ENCODE measurements at regions not wholly inside any gene's neighbourhood (a gene's known extent, or its start where the extent isn't known, plus 50 kb on each side); places are given as distances from the start of the nearest gene placed in this dataset.
"Not testable (repeated sequence)": the region's sequence is repeated elsewhere in the genome, so short reads cannot be mapped to it uniquely, and the experiment has no call there.

DNA sequence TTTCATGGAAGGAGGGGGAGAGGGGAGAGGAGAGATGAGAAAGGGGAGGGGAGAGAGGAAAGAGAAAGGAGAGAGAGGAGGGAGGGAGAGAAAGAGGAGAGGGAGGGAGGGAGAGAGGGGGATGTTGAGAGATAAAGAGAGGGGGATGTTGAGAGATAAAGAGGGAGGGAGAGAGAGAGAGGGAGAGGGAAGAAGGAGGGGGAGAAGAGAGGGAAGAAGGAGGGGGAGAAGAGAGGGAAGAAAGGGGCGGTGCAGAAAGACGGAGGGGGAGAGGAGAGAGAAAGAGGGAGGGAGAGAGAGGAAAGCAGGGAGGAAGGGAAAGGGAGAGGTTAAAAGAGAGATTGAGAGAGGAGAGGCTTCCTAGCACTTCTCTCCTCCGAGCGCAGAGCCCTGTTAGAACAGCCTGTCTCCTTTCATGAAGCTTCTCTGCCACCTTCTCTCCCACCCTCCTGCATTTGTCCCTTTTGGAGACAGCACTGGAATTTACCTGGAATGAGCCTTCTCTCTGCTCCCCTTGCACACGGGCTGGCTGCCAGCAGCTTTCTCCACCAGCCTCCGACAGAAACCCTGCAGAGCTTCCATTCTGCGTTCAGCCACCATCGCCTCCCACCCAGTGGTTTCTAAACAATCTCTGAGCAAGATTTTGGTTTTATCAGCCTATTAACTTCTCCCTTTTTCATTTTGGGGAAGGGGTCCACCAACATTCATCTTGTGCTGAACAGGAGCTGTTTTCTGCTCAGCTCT, 74.0 kb upstream of the CARD11 start:
- Histone ChIP-seq H3K4me2 (0 out of 3 replicates have a peak overlapping the region, but pooled peaks have one; percentile 28), H3K4me1 (no peaks in the 10 kb centered on the region), H3K4me3 (no peak overlapping the region), H3K27ac (no peak overlapping the region), H3K9me3 (peaks cover 13% of the 10 kb centered on the region; the same call in 2 of the 3 replicates)
- CTCF ChIA-PET = interaction anchor here (1.0 kb wide), 1 partner anchor 12 kb away, joined by 5 read pairs; no protein-coding TSS in a partner anchor
- POLR2A ChIA-PET = no interaction called here
- TF ChIP-seq, protein P1, sequence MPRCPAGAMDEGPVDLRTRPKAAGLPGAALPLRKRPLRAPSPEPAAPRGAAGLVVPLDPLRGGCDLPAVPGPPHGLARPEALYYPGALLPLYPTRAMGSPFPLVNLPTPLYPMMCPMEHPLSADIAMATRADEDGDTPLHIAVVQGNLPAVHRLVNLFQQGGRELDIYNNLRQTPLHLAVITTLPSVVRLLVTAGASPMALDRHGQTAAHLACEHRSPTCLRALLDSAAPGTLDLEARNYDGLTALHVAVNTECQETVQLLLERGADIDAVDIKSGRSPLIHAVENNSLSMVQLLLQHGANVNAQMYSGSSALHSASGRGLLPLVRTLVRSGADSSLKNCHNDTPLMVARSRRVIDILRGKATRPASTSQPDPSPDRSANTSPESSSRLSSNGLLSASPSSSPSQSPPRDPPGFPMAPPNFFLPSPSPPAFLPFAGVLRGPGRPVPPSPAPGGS (IDR thresholded peaks at IDR 0.05) = no peak
- TF ChIP-seq, protein P2, sequence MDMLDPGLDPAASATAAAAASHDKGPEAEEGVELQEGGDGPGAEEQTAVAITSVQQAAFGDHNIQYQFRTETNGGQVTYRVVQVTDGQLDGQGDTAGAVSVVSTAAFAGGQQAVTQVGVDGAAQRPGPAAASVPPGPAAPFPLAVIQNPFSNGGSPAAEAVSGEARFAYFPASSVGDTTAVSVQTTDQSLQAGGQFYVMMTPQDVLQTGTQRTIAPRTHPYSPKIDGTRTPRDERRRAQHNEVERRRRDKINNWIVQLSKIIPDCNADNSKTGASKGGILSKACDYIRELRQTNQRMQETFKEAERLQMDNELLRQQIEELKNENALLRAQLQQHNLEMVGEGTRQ (IDR thresholded peaks at IDR 0.05) = no peak
- TF ChIP-seq JUNB (IDR thresholded peaks at IDR 0.05) = no peak
- no peak for TF ChIP-seq FOSL2 (IDR thresholded peaks at IDR 0.05)
- TF ChIP-seq FOSL2 (CRISPR knock-in tag; IDR thresholded peaks at IDR 0.05) = no peak
- TF ChIP-seq, protein P3, sequence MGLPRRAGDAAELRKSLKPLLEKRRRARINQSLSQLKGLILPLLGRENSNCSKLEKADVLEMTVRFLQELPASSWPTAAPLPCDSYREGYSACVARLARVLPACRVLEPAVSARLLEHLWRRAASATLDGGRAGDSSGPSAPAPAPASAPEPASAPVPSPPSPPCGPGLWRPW (IDR thresholded peaks at IDR 0.05) = no peak
- TF ChIP-seq SREBF2 (IDR thresholded peaks at IDR 0.05) = no peak
- TF ChIP-seq, protein P4, sequence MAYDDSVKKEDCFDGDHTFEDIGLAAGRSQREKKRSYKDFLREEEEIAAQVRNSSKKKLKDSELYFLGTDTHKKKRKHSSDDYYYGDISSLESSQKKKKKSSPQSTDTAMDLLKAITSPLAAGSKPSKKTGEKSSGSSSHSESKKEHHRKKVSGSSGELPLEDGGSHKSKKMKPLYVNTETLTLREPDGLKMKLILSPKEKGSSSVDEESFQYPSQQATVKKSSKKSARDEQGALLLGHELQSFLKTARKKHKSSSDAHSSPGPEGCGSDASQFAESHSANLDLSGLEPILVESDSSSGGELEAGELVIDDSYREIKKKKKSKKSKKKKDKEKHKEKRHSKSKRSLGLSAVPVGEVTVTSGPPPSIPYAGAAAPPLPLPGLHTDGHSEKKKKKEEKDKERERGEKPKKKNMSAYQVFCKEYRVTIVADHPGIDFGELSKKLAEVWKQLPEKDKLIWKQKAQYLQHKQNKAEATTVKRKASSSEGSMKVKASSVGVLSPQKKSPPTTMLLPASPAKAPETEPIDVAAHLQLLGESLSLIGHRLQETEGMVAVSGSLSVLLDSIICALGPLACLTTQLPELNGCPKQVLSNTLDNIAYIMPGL (CRISPR knock-in tag; IDR thresholded peaks at IDR 0.05; ENCODE audit: borderline replicate concordance) = no peak
- no peak for TF ChIP-seq CBX2 (IDR thresholded peaks at IDR 0.05; ENCODE audit: borderline replicate concordance, low read depth)
- no peak for TF ChIP-seq RCOR1 (IDR thresholded peaks at IDR 0.05; ENCODE audit: low read depth, low read length)
- no peak for TF ChIP-seq HDAC2 (IDR thresholded peaks at IDR 0.05)
- TF ChIP-seq POLR2A (IDR thresholded peaks at IDR 0.05; ENCODE audit: low read length) = no peak
- TF ChIP-seq, protein P5, sequence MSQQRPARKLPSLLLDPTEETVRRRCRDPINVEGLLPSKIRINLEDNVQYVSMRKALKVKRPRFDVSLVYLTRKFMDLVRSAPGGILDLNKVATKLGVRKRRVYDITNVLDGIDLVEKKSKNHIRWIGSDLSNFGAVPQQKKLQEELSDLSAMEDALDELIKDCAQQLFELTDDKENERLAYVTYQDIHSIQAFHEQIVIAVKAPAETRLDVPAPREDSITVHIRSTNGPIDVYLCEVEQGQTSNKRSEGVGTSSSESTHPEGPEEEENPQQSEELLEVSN (IDR thresholded peaks at IDR 0.05; ENCODE audit: borderline replicate concordance, low read depth) = no peak
- no peak for TF ChIP-seq TP53 (CRISPR knock-in tag; IDR thresholded peaks at IDR 0.05)
- no peak for TF ChIP-seq MYC (IDR thresholded peaks at IDR 0.05; ENCODE audit: borderline replicate concordance, low read length)
- ATAC-seq (no peak), DNase-seq (ENCODE audit: low read depth in 1 of 2, low spot score in 1 of 2) (no peak), FAIRE-seq (no peak)
- WGBS (ENCODE audit: missing lambda C conversion rate) = 6% methylated on average over 8 of the region's 8 CpGs

DNA sequence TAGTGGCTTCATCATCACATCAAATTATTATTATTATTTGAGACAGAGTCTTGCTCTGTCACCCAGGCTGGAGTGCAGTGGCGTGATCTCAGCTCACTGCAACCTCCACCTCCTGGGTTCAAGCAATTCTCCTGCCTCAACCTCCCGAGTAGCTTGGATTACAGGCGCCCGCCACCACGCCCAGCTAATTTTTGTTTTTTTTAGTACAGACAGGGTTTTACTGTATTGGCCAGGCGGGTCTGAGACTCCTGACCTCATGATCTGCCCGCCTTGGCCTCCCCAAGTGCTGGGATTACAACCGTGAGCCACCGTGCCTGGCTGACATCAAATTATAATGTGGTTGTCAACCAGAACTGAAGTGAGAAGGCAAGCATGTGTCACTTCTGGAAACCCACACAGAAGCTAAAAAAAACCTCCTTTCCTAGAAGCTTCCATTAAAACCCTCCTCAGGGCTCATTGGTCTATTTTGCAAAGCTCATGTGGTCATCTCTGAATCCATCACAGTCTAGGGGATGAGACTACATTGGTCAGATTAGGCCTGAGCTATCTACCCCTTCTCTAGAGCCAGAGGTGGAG, 75.8 kb upstream of the CARD11 start:
- H3K27ac ChIP-seq; H3K4me3 ChIP-seq; DNase-seq (ENCODE audit: low read depth in 1 of 2, low spot score in 1 of 2); H3K9me3 ChIP-seq; H3K4me2 ChIP-seq; POLR2A ChIA-PET; H3K4me1 ChIP-seq; FAIRE-seq: not testable (repeated sequence)
- peak in 1 of 2 experiments; percentile 39; a peak in 1 of 6 replicates for ATAC-seq
- CTCF ChIA-PET = interaction anchor here (0.7 kb wide), 1 partner anchor 18 kb away, joined by 3 read pairs; no protein-coding TSS in a partner anchor
- 36% methylated on average over 9 of the region's 9 CpGs for WGBS (ENCODE audit: missing lambda C conversion rate)

DNA sequence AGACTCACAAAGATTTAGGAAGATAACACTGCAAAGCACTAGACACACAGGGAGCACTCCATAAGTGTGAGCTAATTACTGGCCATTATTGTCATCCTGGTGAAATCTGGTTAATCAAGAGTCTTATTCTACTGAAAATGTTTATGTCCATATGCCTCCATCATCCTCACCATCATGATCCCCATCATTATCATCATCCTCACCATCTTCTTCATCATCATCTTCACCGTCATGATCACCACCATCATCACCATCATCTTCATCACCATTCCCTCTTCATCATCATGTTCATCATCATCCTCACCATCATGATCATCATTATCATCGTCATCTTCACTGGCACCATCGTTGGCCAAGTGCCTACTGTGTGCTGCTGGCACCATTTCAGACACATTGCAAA, 76.3 kb upstream of the CARD11 start:
- POLR2A ChIA-PET = no interaction called here

More for the DNA sequence above, 76.3 kb upstream of the CARD11 start:
- H3K4me2 ChIP-seq = no peak overlapping the region
- no peak for ATAC-seq
- no peak for FAIRE-seq
- no peaks in the 10 kb centered on the region for H3K4me1 ChIP-seq
- H3K9me3 ChIP-seq = 0 out of 3 replicates have a peak, but pooled peaks cover 2% of the 10 kb centered on the region
- 3% methylated on average over 3 of the region's 3 CpGs for WGBS (ENCODE audit: missing lambda C conversion rate)
- no peak for DNase-seq (ENCODE audit: low read depth in 1 of 2, low spot score in 1 of 2)
- no peak overlapping the region for H3K4me3 ChIP-seq
- TF ChIP-seq EP300 (IDR thresholded peaks at IDR 0.05) (no peak), ZSCAN20 (CRISPR knock-in tag; IDR thresholded peaks at IDR 0.05) (no peak), GATA3 (IDR thresholded peaks at IDR 0.05; ENCODE audit: borderline replicate concordance) (no peak), EHF (CRISPR knock-in tag; IDR thresholded peaks at IDR 0.05) (no peak), RNF2 (IDR thresholded peaks at IDR 0.05; ENCODE audit: borderline replicate concordance, low read depth) (no peak), CEBPB (IDR thresholded peaks at IDR 0.05) (no peak), KDM5A (IDR thresholded peaks at IDR 0.05) (no peak), PHF8 (IDR thresholded peaks at IDR 0.05; ENCODE audit: borderline replicate concordance, low read depth) (no peak)
- TF ChIP-seq, protein P6, sequence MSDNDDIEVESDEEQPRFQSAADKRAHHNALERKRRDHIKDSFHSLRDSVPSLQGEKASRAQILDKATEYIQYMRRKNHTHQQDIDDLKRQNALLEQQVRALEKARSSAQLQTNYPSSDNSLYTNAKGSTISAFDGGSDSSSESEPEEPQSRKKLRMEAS (IDR thresholded peaks at IDR 0.05) = no peak
- TF ChIP-seq, protein P7, sequence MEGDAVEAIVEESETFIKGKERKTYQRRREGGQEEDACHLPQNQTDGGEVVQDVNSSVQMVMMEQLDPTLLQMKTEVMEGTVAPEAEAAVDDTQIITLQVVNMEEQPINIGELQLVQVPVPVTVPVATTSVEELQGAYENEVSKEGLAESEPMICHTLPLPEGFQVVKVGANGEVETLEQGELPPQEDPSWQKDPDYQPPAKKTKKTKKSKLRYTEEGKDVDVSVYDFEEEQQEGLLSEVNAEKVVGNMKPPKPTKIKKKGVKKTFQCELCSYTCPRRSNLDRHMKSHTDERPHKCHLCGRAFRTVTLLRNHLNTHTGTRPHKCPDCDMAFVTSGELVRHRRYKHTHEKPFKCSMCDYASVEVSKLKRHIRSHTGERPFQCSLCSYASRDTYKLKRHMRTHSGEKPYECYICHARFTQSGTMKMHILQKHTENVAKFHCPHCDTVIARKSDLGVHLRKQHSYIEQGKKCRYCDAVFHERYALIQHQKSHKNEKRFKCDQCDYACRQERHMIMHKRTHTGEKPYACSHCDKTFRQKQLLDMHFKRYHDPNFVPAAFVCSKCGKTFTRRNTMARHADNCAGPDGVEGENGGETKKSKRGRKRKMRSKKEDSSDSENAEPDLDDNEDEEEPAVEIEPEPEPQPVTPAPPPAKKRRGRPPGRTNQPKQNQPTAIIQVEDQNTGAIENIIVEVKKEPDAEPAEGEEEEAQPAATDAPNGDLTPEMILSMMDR (IDR thresholded peaks at IDR 0.05) = no peak
- TF ChIP-seq, protein P2 (IDR thresholded peaks at IDR 0.05) = no peak
- no peak overlapping the region for H3K27ac ChIP-seq
- CTCF ChIA-PET = interaction anchor here (0.7 kb wide), 1 partner anchor 17 kb away, joined by 3 read pairs; no protein-coding TSS in a partner anchor

Measured in A549 (cell line).